PC-9 (cell line): ENCODE measurements at regions not wholly inside any gene's neighbourhood (a gene's known extent, or its start where the extent isn't known, plus 50 kb on each side); places are given as distances from the start of the nearest gene placed in this dataset.

Experiments
- CTCF ChIP-seq: fragments of 200-600 bp; sonication (generic); conservative IDR thresholded peaks from 2 replicates; pipeline ENCODE4 v1.6.1; 2017; ENCODE audit warnings: mixed run types, antibody characterized with exemption, mild to moderate bottlenecking, moderate library complexity
- EZH2 ChIP-seq: fragments of 200-600 bp; sonication (generic); IDR thresholded peaks from 2 replicates; pipeline ENCODE4 v1.8.0; 2017; ENCODE audit warnings: antibody characterized with exemption, low read depth

- TF ChIP-seq CTCF = no peak
- TF ChIP-seq EZH2 = no peak
These were observed 129.2 kb downstream of the BAMBI start for GRCh38 chr10:28806488-28806941.
